MM.1S (cell line): ENCODE measurements at regions not wholly inside any gene's neighbourhood (a gene's known extent, or its start where the extent isn't known, plus 50 kb on each side); places are given as distances from the start of the nearest gene placed in this dataset.

ENCODE experiments used
- DNase-seq: peaks from one replicate; pipeline ENCODE4 v3.0.0-alpha.2; 2015
- H2AFZ ChIP-seq: fragments of 300-600 bp; sonication (generic); 2 replicates; pipeline ENCODE4 v1.6.0; 2016; ENCODE audit warnings: antibody characterized with exemption, low read length
- H3F3A ChIP-seq: fragments of 300-600 bp; sonication (generic); 2 replicates; pipeline ENCODE4 v1.6.1; 2016; ENCODE audit warnings: mild to moderate bottlenecking, antibody characterized with exemption, low read length, moderate library complexity, mixed read lengths; ENCODE audit not compliant: insufficient read depth
- H3K27ac ChIP-seq: fragments of 300-600 bp; sonication (generic); 2 replicates; pipeline ENCODE4 v1.5.1; 2016; ENCODE audit warnings: mild to moderate bottlenecking, low read length
- H3K27me3 ChIP-seq: fragments of 300-600 bp; sonication (generic); replicated peaks from 2 replicates; pipeline ENCODE4 v1.6.0; 2016; ENCODE audit warnings: low read length; ENCODE audit not compliant: insufficient read depth
- H3K36me3 ChIP-seq: fragments of 300-600 bp; sonication (generic); replicated peaks from 2 replicates; pipeline ENCODE4 v1.6.1; 2016; ENCODE audit warnings: mild to moderate bottlenecking, low read length, mixed read lengths; ENCODE audit not compliant: insufficient read depth
- H3K4me1 ChIP-seq: fragments of 300-600 bp; sonication (generic); 2 replicates; pipeline ENCODE4 v1.6.1; 2016; ENCODE audit warnings: low read length, mixed read lengths
- H3K4me2 ChIP-seq: fragments of 300-600 bp; sonication (generic); 2 replicates; pipeline ENCODE4 v1.6.0; 2016; ENCODE audit warnings: low read depth, low read length
- H3K4me3 ChIP-seq: fragments of 300-600 bp; sonication (generic); 2 replicates; pipeline ENCODE4 v1.5.1; 2016; ENCODE audit warnings: low read length, mixed read lengths
- H3K79me2 ChIP-seq: fragments of 300-600 bp; sonication (generic); 2 replicates; pipeline ENCODE4 v1.6.1; 2016; ENCODE audit warnings: mixed run types, low read length, mixed read lengths
- H3K9ac ChIP-seq: fragments of 300-600 bp; sonication (generic); 2 replicates; pipeline ENCODE4 v1.6.1; 2016; ENCODE audit warnings: low read length, mixed read lengths
- H3K9me2 ChIP-seq: fragments of 300-600 bp; sonication (generic); replicated peaks from 2 replicates; pipeline ENCODE4 v1.6.1; 2016; ENCODE audit warnings: mild to moderate bottlenecking, low read length, mixed read lengths; ENCODE audit not compliant: insufficient read depth
- H3K9me3 ChIP-seq: fragments of 300-600 bp; sonication (generic); replicated peaks from 2 replicates; pipeline ENCODE4 v1.6.1; 2016; ENCODE audit warnings: mild to moderate bottlenecking, low read length, mixed read lengths; ENCODE audit not compliant: insufficient read depth
- H4K20me1 ChIP-seq: fragments of 300-600 bp; sonication (generic); 2 replicates; pipeline ENCODE4 v1.6.1; 2016; ENCODE audit warnings: mild to moderate bottlenecking, low read length, moderate library complexity, mixed read lengths; ENCODE audit not compliant: insufficient read depth
- EZH2 ChIP-seq: fragments of 300-600 bp; sonication (generic); optimal IDR thresholded peaks from 2 replicates; pipeline ENCODE3; 2017; ENCODE audit warnings: low read depth, mild to moderate bottlenecking, antibody characterized with exemption, low read length, mixed read lengths
- EZH2phosphoT487 ChIP-seq: fragments of 300-600 bp; sonication (generic); IDR thresholded peaks from 2 replicates; pipeline ENCODE4 v1.6.1; 2018; ENCODE audit warnings: antibody characterized with exemption, low read length
- TF ChIP-seq, protein P1 (sequence below): fragments of 300-600 bp; sonication (generic); IDR thresholded peaks from 2 replicates; pipeline ENCODE4 v1.5.1; 2016; ENCODE audit warnings: antibody characterized with exemption, low read length, mixed read lengths

DNA sequence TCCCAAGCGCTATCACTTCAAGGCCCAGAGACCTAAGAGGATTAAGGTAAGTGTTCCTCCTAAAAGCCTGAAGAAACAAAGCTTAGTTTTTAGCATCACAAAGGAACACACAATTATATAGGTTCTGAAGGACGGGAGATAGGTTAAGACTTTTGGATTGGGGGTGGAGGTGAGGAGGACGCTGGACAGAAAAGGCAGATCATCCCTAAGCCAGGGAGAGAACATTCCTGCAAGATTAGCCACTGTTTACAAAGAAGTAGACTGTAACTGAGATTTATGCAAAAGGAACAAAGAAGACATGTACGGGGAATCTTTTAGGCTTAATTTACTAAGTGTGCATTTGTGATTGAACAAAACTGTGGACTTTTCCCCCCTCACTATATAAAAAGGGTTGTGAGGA is 184.1 kb upstream of the IRX5 start:
- no peak overlapping the region for H3K27ac ChIP-seq
- no peaks in the 10 kb centered on the region for H3K9me2 ChIP-seq
- H3K9ac ChIP-seq: no peak overlapping the region
- H2AFZ ChIP-seq: no peak overlapping the region
- no peaks in the 10 kb centered on the region for H3K36me3 ChIP-seq
- TF ChIP-seq, protein P1, sequence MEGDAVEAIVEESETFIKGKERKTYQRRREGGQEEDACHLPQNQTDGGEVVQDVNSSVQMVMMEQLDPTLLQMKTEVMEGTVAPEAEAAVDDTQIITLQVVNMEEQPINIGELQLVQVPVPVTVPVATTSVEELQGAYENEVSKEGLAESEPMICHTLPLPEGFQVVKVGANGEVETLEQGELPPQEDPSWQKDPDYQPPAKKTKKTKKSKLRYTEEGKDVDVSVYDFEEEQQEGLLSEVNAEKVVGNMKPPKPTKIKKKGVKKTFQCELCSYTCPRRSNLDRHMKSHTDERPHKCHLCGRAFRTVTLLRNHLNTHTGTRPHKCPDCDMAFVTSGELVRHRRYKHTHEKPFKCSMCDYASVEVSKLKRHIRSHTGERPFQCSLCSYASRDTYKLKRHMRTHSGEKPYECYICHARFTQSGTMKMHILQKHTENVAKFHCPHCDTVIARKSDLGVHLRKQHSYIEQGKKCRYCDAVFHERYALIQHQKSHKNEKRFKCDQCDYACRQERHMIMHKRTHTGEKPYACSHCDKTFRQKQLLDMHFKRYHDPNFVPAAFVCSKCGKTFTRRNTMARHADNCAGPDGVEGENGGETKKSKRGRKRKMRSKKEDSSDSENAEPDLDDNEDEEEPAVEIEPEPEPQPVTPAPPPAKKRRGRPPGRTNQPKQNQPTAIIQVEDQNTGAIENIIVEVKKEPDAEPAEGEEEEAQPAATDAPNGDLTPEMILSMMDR: no peak
- TF ChIP-seq EZH2 (no peak), EZH2phosphoT487 (no peak)
- no peaks in the 10 kb centered on the region for H3K79me2 ChIP-seq
- no peak for DNase-seq
- H3K4me3 ChIP-seq: no peak overlapping the region
- no peaks in the 10 kb centered on the region for H3K27me3 ChIP-seq
- H3K9me3 ChIP-seq: no peaks in the 10 kb centered on the region
- no peaks in the 10 kb centered on the region for H4K20me1 ChIP-seq
- no peak overlapping the region for H3K4me2 ChIP-seq
- H3F3A ChIP-seq: no peaks in the 10 kb centered on the region
- no peaks in the 10 kb centered on the region for H3K4me1 ChIP-seq

DNA sequence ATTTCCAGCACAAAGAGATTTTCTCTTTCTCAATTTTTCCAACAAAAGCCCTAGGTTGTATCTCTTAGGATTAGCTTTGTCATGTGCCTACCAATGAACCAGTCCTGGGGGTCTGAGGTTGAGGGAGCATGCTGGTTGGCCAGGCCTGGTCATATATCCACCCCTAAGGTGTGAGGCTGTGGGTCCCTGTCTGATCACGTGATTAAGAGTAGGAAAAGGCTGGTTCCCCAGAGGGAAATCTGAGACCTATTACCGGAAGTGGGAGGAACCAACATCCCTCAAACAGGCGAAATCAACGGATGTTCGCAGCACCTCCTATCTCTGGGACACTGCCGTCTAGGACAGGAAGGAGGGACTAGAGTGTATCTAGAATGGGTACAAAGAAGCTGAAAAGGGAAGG is 185.7 kb upstream of the IRX5 start:
- no peaks in the 10 kb centered on the region for H3K9me2 ChIP-seq
- no peaks in the 10 kb centered on the region for H3K4me1 ChIP-seq
- TF ChIP-seq EZH2phosphoT487: no peak
- TF ChIP-seq EZH2: no peak
- TF ChIP-seq, protein P1: no peak
- H3K36me3 ChIP-seq: no peaks in the 10 kb centered on the region
- no peak overlapping the region for H3K27ac ChIP-seq
- no peaks in the 10 kb centered on the region for H3K27me3 ChIP-seq
- no peak overlapping the region for H3K9ac ChIP-seq
- H4K20me1 ChIP-seq: no peaks in the 10 kb centered on the region
- H3K9me3 ChIP-seq: no peaks in the 10 kb centered on the region
- H3K4me3 ChIP-seq: no peak overlapping the region
- DNase-seq: no peak
- H3K4me2 ChIP-seq: no peak overlapping the region
- no peaks in the 10 kb centered on the region for H3F3A ChIP-seq
- no peak overlapping the region for H2AFZ ChIP-seq
- H3K79me2 ChIP-seq: no peaks in the 10 kb centered on the region

DNA sequence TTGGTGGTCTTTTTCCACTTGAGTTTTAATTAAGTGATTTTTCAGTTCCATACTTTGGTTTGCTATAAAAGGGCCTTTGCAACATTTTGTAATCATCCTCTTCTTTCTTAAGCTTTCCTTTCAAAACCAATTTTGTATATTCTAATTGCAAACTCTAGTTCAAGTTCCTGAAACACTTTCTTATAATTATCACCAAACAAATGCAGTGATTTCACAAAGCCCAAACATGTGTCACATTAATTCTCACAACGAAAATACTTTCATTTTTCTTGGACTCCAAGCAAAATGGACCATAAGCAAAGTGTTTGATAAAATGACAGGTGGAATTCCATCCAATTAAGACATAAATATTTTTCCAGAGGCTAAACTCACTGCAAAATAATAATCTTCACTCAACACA is 188.2 kb upstream of the IRX5 start:
- no peaks in the 10 kb centered on the region for H3K27me3 ChIP-seq
- H4K20me1 ChIP-seq: no peaks in the 10 kb centered on the region
- no peak overlapping the region for H2AFZ ChIP-seq
- TF ChIP-seq EZH2phosphoT487: no peak
- TF ChIP-seq, protein P1: no peak
- no peak for TF ChIP-seq EZH2
- no peaks in the 10 kb centered on the region for H3K9me3 ChIP-seq
- no peak for DNase-seq
- no peaks in the 10 kb centered on the region for H3K9me2 ChIP-seq
- no peak overlapping the region for H3K9ac ChIP-seq
- H3K4me3 ChIP-seq: no peak overlapping the region
- no peaks in the 10 kb centered on the region for H3K36me3 ChIP-seq
- no peaks in the 10 kb centered on the region for H3K79me2 ChIP-seq
- no peak overlapping the region for H3K27ac ChIP-seq
- no peak overlapping the region for H3K4me2 ChIP-seq
- no peaks in the 10 kb centered on the region for H3K4me1 ChIP-seq
- no peaks in the 10 kb centered on the region for H3F3A ChIP-seq
